Hepatocyte (in vitro differentiated cells): ENCODE measurements at regions not wholly inside any gene's neighbourhood (a gene's known extent, or its start where the extent isn't known, plus 50 kb on each side); places are given as distances from the start of the nearest gene placed in this dataset.

Source experiments
- DNase-seq: peaks from one replicate; pipeline ENCODE4 v3.0.0-alpha.2; 2016; ENCODE audit warnings: low spot score
- H2AFZ ChIP-seq: fragments of 200-600 bp; sonication (generic); 2 replicates; pipeline ENCODE4 v1.6.0; 2016; ENCODE audit warnings: antibody characterized with exemption, mild to moderate bottlenecking
- H3K27ac ChIP-seq: fragments of 200-600 bp; sonication (generic); 2 replicates; pipeline ENCODE4 v1.5.1; 2016; ENCODE audit warnings: mild to moderate bottlenecking
- H3K27me3 ChIP-seq: fragments of 200-600 bp; sonication (generic); 2 replicates; pipeline ENCODE4 v1.6.1; 2016
- H3K36me3 ChIP-seq: fragments of 200-600 bp; sonication (generic); replicated peaks from 2 replicates; pipeline ENCODE4 v1.5.1; 2016; ENCODE audit warnings: low read depth; ENCODE audit not compliant: insufficient read depth
- H3K4me1 ChIP-seq: fragments of 200-600 bp; sonication (generic); 2 replicates; pipeline ENCODE4 v1.5.1; 2016; ENCODE audit warnings: mild to moderate bottlenecking, moderate library complexity; ENCODE audit not compliant: insufficient read depth
- H3K4me2 ChIP-seq: fragments of 200-600 bp; sonication (generic); 2 replicates; pipeline ENCODE4 v1.6.0; 2016
- H3K4me3 ChIP-seq: fragments of 200-600 bp; sonication (generic); 2 replicates; pipeline ENCODE4 v1.5.1; 2016; ENCODE audit warnings: mild to moderate bottlenecking
- H3K79me2 ChIP-seq: fragments of 200-600 bp; sonication (generic); 2 replicates; pipeline ENCODE4 v1.6.0; 2017; ENCODE audit warnings: mild to moderate bottlenecking
- H3K9me2 ChIP-seq: fragments of 200-600 bp; sonication (generic); replicated peaks from 2 replicates; pipeline ENCODE4 v1.6.0; 2017; ENCODE audit warnings: mild to moderate bottlenecking; ENCODE audit not compliant: insufficient read depth
- H3K9me3 ChIP-seq: fragments of 200-600 bp; sonication (generic); 2 replicates; pipeline ENCODE4 v1.5.1; 2016; ENCODE audit warnings: low read depth, mild to moderate bottlenecking
- H4K20me1 ChIP-seq: fragments of 200-600 bp; sonication (generic); 2 replicates; pipeline ENCODE4 v1.6.0; 2016; ENCODE audit warnings: mild to moderate bottlenecking; ENCODE audit not compliant: insufficient read depth, poor library complexity, severe bottlenecking
- EZH2 ChIP-seq: fragments of 200-600 bp; sonication (generic); IDR thresholded peaks from 2 replicates; pipeline ENCODE4 v1.6.1; 2016; ENCODE audit warnings: antibody characterized with exemption, mild to moderate bottlenecking, borderline replicate concordance
- EZH2phosphoT487 ChIP-seq: fragments of 200-600 bp; sonication (generic); IDR thresholded peaks from one replicate; pipeline ENCODE4 v1.6.1; 2018; ENCODE audit warnings: antibody characterized with exemption, mild to moderate bottlenecking, low read depth, moderate library complexity; ENCODE audit not compliant: unreplicated experiment, severe bottlenecking
- WGBS: methylation state at CpG from one replicate; pipeline ENCODE4 v1.1.6; 2016; ENCODE audit warnings: low lambda C conversion rate; ENCODE audit errors: missing lambda C conversion rate; 5-methylcytosine and 5-hydroxymethylcytosine counted together
- TF ChIP-seq, protein P1 (sequence below): fragments of 200-600 bp; sonication (generic); IDR thresholded peaks from 2 replicates; pipeline ENCODE4 v1.5.1; 2016; ENCODE audit warnings: antibody characterized with exemption, mild to moderate bottlenecking; ENCODE audit not compliant: poor library complexity

DNA sequence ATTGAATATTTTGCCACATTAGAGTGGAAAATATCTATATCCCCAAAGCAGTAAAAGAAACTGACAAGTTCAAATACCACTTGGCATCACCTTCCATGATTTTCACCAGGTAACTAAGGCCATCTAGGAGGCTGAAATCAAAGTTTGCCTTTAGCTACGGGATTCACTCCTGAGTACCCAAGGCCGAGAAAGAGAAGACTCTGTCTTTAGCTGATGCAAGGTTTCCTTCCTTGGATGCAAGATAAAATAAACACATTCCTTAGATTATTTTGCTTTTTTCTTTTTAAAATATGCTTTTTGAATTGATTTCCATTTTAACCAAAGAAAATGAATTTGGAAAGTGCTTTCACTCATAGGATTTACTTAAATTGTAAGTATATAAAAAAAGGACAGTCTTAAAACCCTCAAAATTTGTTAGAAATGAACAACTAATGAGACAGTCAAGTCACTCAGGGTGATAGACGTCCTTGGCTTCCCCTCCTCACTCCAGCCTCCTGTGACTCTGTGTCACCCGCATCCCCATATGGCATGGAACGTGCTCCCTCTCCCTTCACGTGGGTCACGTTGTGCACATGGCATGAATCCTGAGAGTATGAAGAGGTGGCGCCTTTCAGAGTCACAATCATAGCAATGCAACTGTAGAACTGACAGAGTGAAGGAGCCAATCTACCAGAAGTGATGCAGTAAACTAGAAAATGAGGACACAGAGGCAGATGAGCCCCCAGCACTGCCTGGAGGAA is 148.4 kb downstream of the RTP4 start:
- Histone ChIP-seq H3K4me3 (no peak overlapping the region), H3K9me2 (no peaks in the 10 kb centered on the region), H3K9me3 (no peaks in the 10 kb centered on the region), H3K36me3 (no peaks in the 10 kb centered on the region), H3K27me3 (no peaks in the 10 kb centered on the region), H3K79me2 (no peaks in the 10 kb centered on the region), H3K27ac (no peak overlapping the region), H3K4me1 (peaks cover 14% of the 10 kb centered on the region), H3K4me2 (no peak overlapping the region), H4K20me1 (no peaks in the 10 kb centered on the region), H2AFZ (no peak overlapping the region)
- no peak for DNase-seq
- 88% methylated on average over 8 of the region's 8 CpGs for WGBS
- TF ChIP-seq EZH2phosphoT487 = no peak
- TF ChIP-seq, protein P1, sequence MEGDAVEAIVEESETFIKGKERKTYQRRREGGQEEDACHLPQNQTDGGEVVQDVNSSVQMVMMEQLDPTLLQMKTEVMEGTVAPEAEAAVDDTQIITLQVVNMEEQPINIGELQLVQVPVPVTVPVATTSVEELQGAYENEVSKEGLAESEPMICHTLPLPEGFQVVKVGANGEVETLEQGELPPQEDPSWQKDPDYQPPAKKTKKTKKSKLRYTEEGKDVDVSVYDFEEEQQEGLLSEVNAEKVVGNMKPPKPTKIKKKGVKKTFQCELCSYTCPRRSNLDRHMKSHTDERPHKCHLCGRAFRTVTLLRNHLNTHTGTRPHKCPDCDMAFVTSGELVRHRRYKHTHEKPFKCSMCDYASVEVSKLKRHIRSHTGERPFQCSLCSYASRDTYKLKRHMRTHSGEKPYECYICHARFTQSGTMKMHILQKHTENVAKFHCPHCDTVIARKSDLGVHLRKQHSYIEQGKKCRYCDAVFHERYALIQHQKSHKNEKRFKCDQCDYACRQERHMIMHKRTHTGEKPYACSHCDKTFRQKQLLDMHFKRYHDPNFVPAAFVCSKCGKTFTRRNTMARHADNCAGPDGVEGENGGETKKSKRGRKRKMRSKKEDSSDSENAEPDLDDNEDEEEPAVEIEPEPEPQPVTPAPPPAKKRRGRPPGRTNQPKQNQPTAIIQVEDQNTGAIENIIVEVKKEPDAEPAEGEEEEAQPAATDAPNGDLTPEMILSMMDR = no peak
- no peak for TF ChIP-seq EZH2

DNA sequence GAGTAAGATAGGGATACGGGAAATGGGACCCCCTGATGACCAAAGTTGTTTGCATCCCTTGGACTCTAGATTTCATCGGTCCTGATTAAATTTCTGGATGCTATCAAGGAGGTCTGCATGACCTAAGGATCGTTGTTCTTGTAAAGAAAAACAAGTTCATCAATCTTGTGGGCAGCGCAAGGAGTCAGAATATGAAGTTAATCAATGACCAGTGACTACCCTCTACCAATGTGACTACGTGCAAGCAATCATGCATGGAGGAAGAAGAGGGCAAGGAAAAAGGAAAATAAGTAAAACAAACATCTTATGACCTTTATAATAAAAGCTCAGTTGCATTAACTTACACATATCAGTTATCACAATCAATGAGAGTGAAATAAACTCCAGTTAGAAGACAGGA is 139.7 kb downstream of the RTP4 start:
- Histone ChIP-seq H3K9me3 (no peaks in the 10 kb centered on the region), H3K4me1 (no peaks in the 10 kb centered on the region), H3K4me2 (no peak overlapping the region)

DNA sequence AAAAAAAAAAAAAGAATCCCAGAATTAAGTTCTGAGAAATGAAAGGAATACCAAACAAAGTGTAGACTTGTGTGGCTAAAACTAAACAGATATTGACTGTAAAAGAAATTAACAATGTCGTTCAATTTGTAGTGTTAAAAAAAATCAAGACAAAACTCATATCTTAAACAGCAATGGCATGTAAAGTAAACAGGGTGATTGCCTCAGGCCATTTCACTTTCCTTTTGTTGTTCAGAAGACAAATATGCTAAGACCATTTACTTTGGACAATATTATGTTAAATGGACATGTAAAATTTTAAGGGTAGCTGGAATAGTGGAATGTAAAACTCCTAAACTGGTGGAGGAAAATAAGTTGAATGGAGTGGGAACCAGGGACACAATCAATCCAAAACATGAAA is 139.1 kb downstream of the RTP4 start:
- DNase-seq = no peak
- Histone ChIP-seq H2AFZ (no peak overlapping the region), H3K27ac (no peak overlapping the region), H3K36me3 (no peaks in the 10 kb centered on the region), H3K4me3 (no peak overlapping the region), H3K27me3 (no peaks in the 10 kb centered on the region), H3K4me2 (no peak overlapping the region), H3K4me1 (no peaks in the 10 kb centered on the region), H3K9me2 (no peaks in the 10 kb centered on the region), H3K9me3 (no peaks in the 10 kb centered on the region), H4K20me1 (no peaks in the 10 kb centered on the region), H3K79me2 (no peaks in the 10 kb centered on the region)
- 38% methylated on average over 1 of the region's 1 CpG for WGBS
- no peak for TF ChIP-seq EZH2
- TF ChIP-seq, protein P1 = no peak
- TF ChIP-seq EZH2phosphoT487 = no peak

More for the DNA sequence above, 139.7 kb downstream of the RTP4 start:
- H3K79me2 ChIP-seq = no peaks in the 10 kb centered on the region
- no peak overlapping the region for H3K27ac ChIP-seq
- H3K27me3 ChIP-seq = no peaks in the 10 kb centered on the region
- no peak for DNase-seq
- no peak overlapping the region for H3K4me3 ChIP-seq
- H4K20me1 ChIP-seq = no peaks in the 10 kb centered on the region
- H3K36me3 ChIP-seq = no peaks in the 10 kb centered on the region
- no peaks in the 10 kb centered on the region for H3K9me2 ChIP-seq
- H2AFZ ChIP-seq = no peak overlapping the region
- 57% methylated on average over 5 of the region's 5 CpGs for WGBS
- TF ChIP-seq EZH2phosphoT487 = no peak
- TF ChIP-seq, protein P1 = no peak
- TF ChIP-seq EZH2 = no peak
